Small intestine (tissue), 7 donors: ENCODE measurements at regions not wholly inside any gene's neighbourhood (a gene's known extent, or its start where the extent isn't known, plus 50 kb on each side); places are given as distances from the start of the nearest gene placed in this dataset.

Experiments
- DNase-seq, 2 donors: peaks; one replicate each; pipeline versions ENCODE4 v3.0.0 to v3.0.0-alpha.2; 2013
- FAIRE-seq: peaks from 2 replicates; lab custom pipeline; 2012; peaks lifted over from hg19 to GRCh38; lab: Jason Lieb, UNC
- H3K27ac ChIP-seq, 3 donors: one replicate each; pipeline ENCODE4 v1.5.1; 2013; ENCODE audit warnings: low read length in 2 of 3, mild to moderate bottlenecking in 2 of 3, control low read depth in 1 of 3, inconsistent platforms in 1 of 3, low read depth in 1 of 3, moderate library complexity in 1 of 3
- H3K27me3 ChIP-seq, 3 donors: one replicate each; pipeline ENCODE4 v1.6.1; 2013; ENCODE audit warnings: low read length in 3 of 3, inconsistent platforms in 1 of 3; ENCODE audit not compliant: control insufficient read depth in 3 of 3, insufficient read depth in 3 of 3
- H3K36me3 ChIP-seq, 3 donors: one replicate each; pipeline ENCODE4 v1.6.1; 2013; ENCODE audit warnings: low read length in 3 of 3, inconsistent platforms in 1 of 3, low read depth in 1 of 3, mild to moderate bottlenecking in 1 of 3, moderate library complexity in 1 of 3; ENCODE audit not compliant: control insufficient read depth in 3 of 3, insufficient read depth in 2 of 3
- H3K4me1 ChIP-seq, 3 donors: one replicate each; pipeline ENCODE4 v1.6.1; 2013; ENCODE audit warnings: low read length in 2 of 3, inconsistent platforms in 1 of 3, low read depth in 1 of 3, mild to moderate bottlenecking in 1 of 3, moderate library complexity in 1 of 3; ENCODE audit not compliant: control insufficient read depth in 3 of 3, insufficient read depth in 2 of 3
- H3K4me3 ChIP-seq, 3 donors: one replicate each; pipeline ENCODE4 v1.5.1; 2013; ENCODE audit warnings: low read length in 3 of 3, control low read depth in 1 of 3, inconsistent platforms in 1 of 3, low read depth in 1 of 3, mild to moderate bottlenecking in 1 of 3, moderate library complexity in 1 of 3
- H3K9me3 ChIP-seq, 2 donors: one replicate each; pipeline ENCODE4 v1.6.1; 2013; ENCODE audit warnings: low read depth in 1 of 2, low read length in 1 of 2; ENCODE audit not compliant: control insufficient read depth in 2 of 2, insufficient read depth in 1 of 2
- WGBS, 3 donors: extraction: QIAGEN DNeasy Blood & Tissue Kit; methylation state at CpG; one replicate each; pipeline ENCODE4 v1.1.7; 2013; 5-methylcytosine and 5-hydroxymethylcytosine counted together
- donor health status: healthy with polysubstance abuse.
- donor health status: control.
- donor health status: control.
- donor health status: Bipolar disorder and iron deficiency.
- donor health status: healthy.

DNA sequence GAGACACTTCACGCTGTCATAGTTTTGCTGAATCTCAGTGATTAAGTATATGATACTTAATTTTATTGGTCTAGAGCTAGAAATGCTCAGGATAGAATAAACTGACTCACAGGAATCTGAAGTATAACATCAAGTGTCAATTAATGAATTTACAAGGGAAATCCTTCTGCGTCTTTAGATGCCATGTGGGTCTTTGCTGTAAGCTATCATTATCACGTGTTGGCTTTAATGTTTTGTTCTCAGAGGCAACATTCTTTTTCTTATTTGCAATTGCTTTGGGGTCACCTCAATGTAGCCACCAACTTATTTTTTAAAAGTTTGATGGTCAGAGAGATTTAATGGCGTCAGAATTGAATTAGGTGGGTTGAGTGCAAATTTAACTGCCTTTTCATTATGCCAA lies 680.1 kb upstream of the PTBP2 start:
- no peak for FAIRE-seq
- Histone ChIP-seq H3K4me3 (no peak overlapping the region), H3K27me3 (no peaks in the 10 kb centered on the region), H3K27ac (no peak overlapping the region), H3K4me1 (no peaks in the 10 kb centered on the region), H3K9me3 (no peaks in the 10 kb centered on the region), H3K36me3 (no peaks in the 10 kb centered on the region)
- WGBS, 3 donors = 78 to 87% (median 84%) methylated on average over 4 of the region's 4 CpGs
- no peak for DNase-seq

DNA sequence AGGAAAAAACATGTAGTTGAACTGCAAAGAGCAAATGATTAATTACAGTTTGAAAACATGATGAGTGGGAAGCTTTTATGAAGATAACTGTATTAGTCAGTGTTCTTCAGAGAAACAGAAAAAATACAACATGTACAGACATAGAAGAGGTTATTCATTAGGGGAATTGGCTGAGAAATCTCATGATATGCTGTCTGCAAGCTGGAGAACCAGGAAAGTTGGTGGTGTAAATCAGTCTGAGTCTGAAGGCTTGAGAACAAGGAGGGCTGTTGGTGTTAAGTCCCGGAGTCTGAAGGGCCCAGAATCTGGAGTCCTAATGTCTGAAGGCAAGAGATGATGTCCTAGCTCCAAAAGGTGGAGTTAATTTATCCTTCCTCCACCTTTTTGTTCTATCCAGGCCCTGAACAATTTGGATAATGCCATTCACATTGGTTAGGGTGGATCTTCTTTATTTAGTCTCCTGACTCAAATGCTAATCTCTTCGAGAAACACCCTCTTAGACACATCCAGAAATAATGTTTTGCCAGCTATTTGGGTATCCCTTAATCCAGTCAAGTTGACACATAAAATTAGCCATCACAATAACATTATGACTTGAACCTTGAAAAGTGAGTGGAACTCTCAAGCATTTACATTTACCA lies 672.9 kb upstream of the PTBP2 start:
- Histone ChIP-seq H3K27me3 (no peaks in the 10 kb centered on the region), H3K4me3 (no peak overlapping the region), H3K27ac (no peak overlapping the region), H3K9me3 (no peaks in the 10 kb centered on the region), H3K4me1 (no peaks in the 10 kb centered on the region), H3K36me3 (no peaks in the 10 kb centered on the region)
- DNase-seq (no peak), FAIRE-seq (no peak)
- 75 to 80% (median 79%) methylated on average over 2 of the region's 2 CpGs for WGBS, 3 donors

DNA sequence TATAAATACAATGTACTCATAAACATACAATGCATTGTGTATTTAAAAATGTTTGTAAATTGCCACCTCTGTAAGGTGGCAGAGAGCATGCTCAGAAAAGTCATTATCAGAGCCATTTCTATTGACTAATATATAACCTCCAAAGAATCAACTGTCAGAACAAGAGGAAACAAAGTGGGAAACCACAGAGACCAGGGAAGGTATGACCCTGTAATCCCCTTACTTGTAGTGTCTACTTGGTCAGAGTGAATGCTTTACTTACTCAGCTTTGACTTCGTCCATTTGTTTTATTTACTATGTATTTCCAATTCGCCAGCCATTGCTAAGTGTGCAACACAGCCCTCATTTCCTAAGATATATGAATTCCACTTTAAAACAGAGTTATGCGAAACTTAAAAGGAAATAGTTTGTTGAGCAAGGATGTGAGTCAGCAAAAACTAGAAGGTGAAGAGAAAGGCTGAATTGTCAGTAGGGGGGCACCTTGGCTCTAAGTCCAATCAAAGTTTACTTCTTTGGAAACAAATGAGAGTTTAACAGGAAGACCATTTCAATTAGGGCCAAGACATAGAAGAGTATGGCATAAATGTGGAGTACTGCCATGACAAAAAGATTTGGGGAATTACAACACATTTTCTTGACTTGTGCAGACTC lies 671.7 kb upstream of the PTBP2 start:
- H3K27ac ChIP-seq = no peak overlapping the region
- no peaks in the 10 kb centered on the region for H3K4me1 ChIP-seq
- FAIRE-seq = no peak
- no peaks in the 10 kb centered on the region for H3K9me3 ChIP-seq
- no peak for DNase-seq
- H3K36me3 ChIP-seq = no peaks in the 10 kb centered on the region
- no peak overlapping the region for H3K4me3 ChIP-seq
- H3K27me3 ChIP-seq = no peaks in the 10 kb centered on the region
- WGBS, 3 donors = 69 to 80% (median 74%) methylated on average over 3 of the region's 3 CpGs

DNA sequence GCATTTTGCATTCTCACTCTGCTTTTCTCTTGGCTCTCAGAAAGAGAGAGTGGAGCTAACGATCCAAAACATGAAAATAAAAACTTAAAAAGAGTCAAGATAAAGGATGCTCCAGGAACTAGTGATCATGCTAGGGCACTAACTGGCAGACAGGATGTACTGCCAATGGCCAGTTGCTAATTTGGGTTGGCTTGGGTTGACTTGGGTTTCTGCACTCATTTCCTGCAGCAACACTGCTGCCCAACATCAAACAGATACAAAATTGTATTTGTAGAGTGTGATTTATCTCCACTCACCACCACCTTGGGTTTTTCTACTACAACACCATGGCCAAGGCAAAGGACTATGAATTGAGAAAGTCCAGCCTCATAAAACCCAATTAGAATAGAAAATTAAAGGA lies 662.3 kb upstream of the PTBP2 start:
- no peak overlapping the region for H3K27ac ChIP-seq
- no peaks in the 10 kb centered on the region for H3K27me3 ChIP-seq
- FAIRE-seq (no peak), DNase-seq (no peak)
- 61 to 81% (median 78%) methylated on average over 1 of the region's 1 CpG for WGBS, 3 donors
- H3K9me3 ChIP-seq = no peaks in the 10 kb centered on the region
- no peaks in the 10 kb centered on the region for H3K36me3 ChIP-seq
- H3K4me3 ChIP-seq = no peak overlapping the region
- no peaks in the 10 kb centered on the region for H3K4me1 ChIP-seq

DNA sequence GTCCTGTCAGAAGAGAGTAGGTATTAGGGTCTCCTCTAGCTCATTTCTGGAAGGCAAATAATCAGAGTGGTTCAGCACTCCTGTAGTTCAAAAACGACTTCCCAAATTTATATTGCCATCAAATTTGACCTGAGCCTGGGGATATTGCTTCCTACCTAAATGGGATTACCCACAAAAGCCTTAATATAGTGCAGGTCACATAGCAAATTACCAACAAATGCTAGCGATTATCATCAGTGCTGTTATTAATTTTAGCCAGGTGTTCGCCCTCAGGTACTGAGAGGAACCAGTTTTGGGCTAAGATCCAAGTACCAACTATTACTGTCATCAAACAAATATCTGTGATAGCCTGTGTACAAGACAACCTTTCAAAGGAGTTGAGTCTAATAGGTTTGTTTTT lies 661.8 kb upstream of the PTBP2 start:
- no peak for FAIRE-seq
- H3K27me3 ChIP-seq = no peaks in the 10 kb centered on the region

DNA sequence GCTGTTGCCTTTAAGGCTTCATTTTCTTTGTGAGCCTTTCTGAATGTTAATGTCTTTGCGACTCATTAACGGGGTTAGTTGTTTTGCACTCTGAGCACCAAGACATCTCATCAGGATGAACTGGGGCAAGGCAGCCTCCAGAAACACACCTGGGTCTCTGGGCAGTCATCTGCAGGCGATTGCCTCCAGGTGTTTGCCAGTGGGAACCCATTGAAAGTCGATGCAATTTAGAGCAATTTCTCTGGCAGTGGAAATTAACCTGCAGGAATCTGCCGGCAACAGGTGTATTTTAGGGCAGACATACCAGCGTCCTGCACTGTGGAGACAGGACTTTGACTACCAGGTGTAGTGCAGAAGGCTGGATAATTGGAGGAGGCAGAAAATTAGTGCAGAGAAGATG lies 661.0 kb upstream of the PTBP2 start:
- no peak for FAIRE-seq
- no peak for DNase-seq
- WGBS, 3 donors = 44 to 64% (median 58%) methylated on average over 6 of the region's 6 CpGs
- no peaks in the 10 kb centered on the region for H3K36me3 ChIP-seq
- H3K4me1 ChIP-seq = no peaks in the 10 kb centered on the region
- no peak overlapping the region for H3K4me3 ChIP-seq
- H3K27me3 ChIP-seq = no peaks in the 10 kb centered on the region
- no peaks in the 10 kb centered on the region for H3K9me3 ChIP-seq
- no peak overlapping the region for H3K27ac ChIP-seq

More for the DNA sequence above, 661.8 kb upstream of the PTBP2 start:
- H3K4me1 ChIP-seq = no peaks in the 10 kb centered on the region
- WGBS, 3 donors = 57 to 79% (median 58%) methylated on average over 3 of the region's 3 CpGs
- no peaks in the 10 kb centered on the region for H3K36me3 ChIP-seq
- DNase-seq = no peak
- no peaks in the 10 kb centered on the region for H3K9me3 ChIP-seq
- no peak overlapping the region for H3K4me3 ChIP-seq
- no peak overlapping the region for H3K27ac ChIP-seq

DNA sequence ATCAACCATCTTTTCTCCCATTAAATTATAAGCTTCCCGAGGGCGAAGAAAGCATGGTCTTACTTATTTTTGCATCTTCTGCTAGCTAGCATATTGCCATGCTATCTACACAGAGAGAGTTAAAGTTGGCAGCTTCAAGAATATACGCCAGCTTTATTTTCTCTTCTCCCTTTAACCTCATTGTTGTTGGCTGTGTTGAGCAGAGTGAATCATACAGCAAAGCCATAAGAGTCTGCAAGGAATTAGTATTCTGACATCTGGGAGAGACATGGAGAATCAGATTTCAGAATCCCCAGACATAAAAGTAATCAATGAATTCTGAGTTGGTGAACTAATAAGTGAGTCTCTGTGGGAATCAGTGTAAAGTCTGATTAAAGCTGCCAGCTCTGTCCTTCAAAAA lies 649.6 kb upstream of the PTBP2 start:
- Histone ChIP-seq H3K4me1 (no peaks in the 10 kb centered on the region), H3K27ac (no peak overlapping the region), H3K27me3 (no peaks in the 10 kb centered on the region), H3K4me3 (no peak overlapping the region), H3K36me3 (no peaks in the 10 kb centered on the region), H3K9me3 (no peaks in the 10 kb centered on the region)
- WGBS, 3 donors = 84 to 93% (median 87%) methylated on average over 3 of the region's 3 CpGs
- no peak for DNase-seq
- no peak for FAIRE-seq

DNA sequence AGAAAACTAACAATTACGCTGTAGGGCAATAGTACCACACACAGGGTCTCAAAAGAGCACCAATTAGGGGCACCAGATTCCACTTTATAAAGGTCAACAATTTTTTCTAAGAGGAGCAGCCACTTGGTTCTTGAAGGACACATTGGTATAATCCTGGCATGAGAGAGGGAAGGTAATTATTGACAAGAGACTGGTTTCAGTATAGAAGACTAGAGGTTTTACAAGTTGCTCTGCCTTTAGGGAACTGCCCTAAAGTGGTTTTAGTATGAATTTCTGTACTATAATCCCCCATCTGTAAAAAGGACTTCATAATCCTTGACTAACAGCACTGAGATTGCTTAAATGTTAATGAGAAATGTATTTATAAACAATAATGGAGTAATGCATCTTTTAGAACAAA lies 648.5 kb upstream of the PTBP2 start:
- Histone ChIP-seq H3K36me3 (no peaks in the 10 kb centered on the region), H3K9me3 (no peaks in the 10 kb centered on the region), H3K27me3 (no peaks in the 10 kb centered on the region), H3K27ac (no peak overlapping the region), H3K4me3 (no peak overlapping the region), H3K4me1 (no peaks in the 10 kb centered on the region)
- no peak for FAIRE-seq
- no peak for DNase-seq
- WGBS, 3 donors = 86 to 90% (median 88%) methylated on average over 1 of the region's 1 CpG

DNA sequence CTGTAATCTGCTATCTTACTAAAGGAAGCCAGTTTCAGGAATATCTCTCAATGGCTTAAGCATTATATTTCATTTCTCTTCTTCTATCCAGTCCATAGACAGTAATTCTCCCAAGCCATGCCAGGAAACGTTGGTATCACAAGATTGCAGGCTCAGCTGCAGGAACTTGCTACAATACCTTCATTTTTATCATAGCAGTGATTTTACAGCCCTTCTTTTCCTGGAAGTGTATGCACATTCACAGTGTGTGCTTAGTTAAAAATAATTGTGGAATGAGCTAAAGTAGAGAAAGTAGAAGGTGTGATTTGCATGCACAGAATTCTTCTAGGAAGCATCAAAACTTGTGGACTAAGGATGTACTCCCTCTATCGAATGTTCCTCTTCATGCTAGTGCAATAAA lies 647.2 kb upstream of the PTBP2 start:
- Histone ChIP-seq H3K27ac (no peak overlapping the region), H3K36me3 (no peaks in the 10 kb centered on the region), H3K27me3 (no peaks in the 10 kb centered on the region), H3K4me1 (no peaks in the 10 kb centered on the region), H3K9me3 (no peaks in the 10 kb centered on the region), H3K4me3 (no peak overlapping the region)
- FAIRE-seq = no peak
- DNase-seq = no peak
- WGBS, 3 donors = 27 to 42% (median 29%) methylated on average over 2 of the region's 2 CpGs
